Esophagus squamous epithelium (tissue), 5 donors: ENCODE measurements at regions not wholly inside any gene's neighbourhood (a gene's known extent, or its start where the extent isn't known, plus 50 kb on each side); places are given as distances from the start of the nearest gene placed in this dataset.

Experiments
- DNase-seq: peaks from one replicate; lab custom pipeline; 2025; lab: John Stamatoyannopoulos, UW
- H3K27ac ChIP-seq, 4 donors: fragments of 200-600 bp; sonication (generic); one replicate each; pipeline ENCODE4 v1.5.1; 2016 to 2019; ENCODE audit warnings: mild to moderate bottlenecking in 1 of 4
- H3K27me3 ChIP-seq, 4 donors: fragments of 200-600 bp; sonication (generic); 1 replicate in 3 of 4; 2 replicates in 1 of 4; pipeline versions ENCODE4 v1.5.1 to v1.6.0; 2017 to 2021; ENCODE audit warnings: antibody characterized with exemption in 1 of 4
- H3K36me3 ChIP-seq, 3 donors: fragments of 200-600 bp; sonication (generic); one replicate each; pipeline ENCODE4 v1.5.1; 2016 to 2019
- H3K4me1 ChIP-seq, 3 donors: fragments of 200-600 bp; sonication (generic); one replicate each; pipeline ENCODE4 v1.5.1; 2017 to 2019
- H3K4me3 ChIP-seq, 4 donors: fragments of 200-600 bp; sonication (generic); 1 replicate in 3 of 4; 2 replicates in 1 of 4; pipeline ENCODE4 v1.5.1; 2016 to 2019; ENCODE audit warnings: mild to moderate bottlenecking in 2 of 4, moderate library complexity in 1 of 4
- H3K9me3 ChIP-seq, 3 donors: fragments of 200-600 bp; sonication (generic); one replicate each; pipeline ENCODE4 v1.5.1; 2016 to 2019
- CTCF ChIP-seq, 6 experiments: fragments of 450-650 bp in 4 of 6; fragments of 200-600 bp in 2 of 6; sonication (generic) in 2 of 6; IDR thresholded peaks; one replicate each; pipeline ENCODE4 v1.5.1; 2016 to 2019; ENCODE audit warnings: antibody characterized with exemption in 6 of 6, mild to moderate bottlenecking in 4 of 6, moderate library complexity in 4 of 6
- POLR2A ChIP-seq, 4 donors: fragments of 450-650 bp; IDR thresholded peaks; one replicate each; pipeline ENCODE4 v1.6.1; 2017; ENCODE audit warnings: antibody characterized with exemption in 4 of 4, mild to moderate bottlenecking in 4 of 4, moderate library complexity in 3 of 4
- WGBS, 2 donors: methylation state at CpG; one replicate each; pipeline ENCODE4 v1.1.5; 2018; 5-methylcytosine and 5-hydroxymethylcytosine counted together
- intact Hi-C: fragments of 100-400 bp; cut with DNase I; formaldehyde crosslinking; loops from one replicate; pipeline ENCODE4 v1.15.0; 2022
- donor health status: DM: yes; HTN: yes; CAD: no.

GRCh38 chr13:44243198-44243857 lies 130.3 kb upstream of the SERP2 start:
- Histone ChIP-seq H3K4me3 (no peak overlapping the region), H3K27me3 (no peaks in the 10 kb centered on the region), H3K27ac (peak overlapping the region in 2 of 4 donors; percentile 44 to 57), H3K4me1 (peaks cover 0 to 8% (median 8%) of the 10 kb centered on the region in 3 donors), H3K36me3 (no peaks in the 10 kb centered on the region), H3K9me3 (no peaks in the 10 kb centered on the region)
- intact Hi-C loops: no loop called here
- 43 to 52% methylated on average over 10 to 11 of the region's 11 CpGs for WGBS, 2 donors
- TF ChIP-seq CTCF (IDR thresholded peaks at IDR 0.05) (peak in 4 of 6 experiments; percentile 21 to 35 (median 28)), POLR2A (IDR thresholded peaks at IDR 0.05) (no peak)
- DNase-seq: no peak

DNA sequence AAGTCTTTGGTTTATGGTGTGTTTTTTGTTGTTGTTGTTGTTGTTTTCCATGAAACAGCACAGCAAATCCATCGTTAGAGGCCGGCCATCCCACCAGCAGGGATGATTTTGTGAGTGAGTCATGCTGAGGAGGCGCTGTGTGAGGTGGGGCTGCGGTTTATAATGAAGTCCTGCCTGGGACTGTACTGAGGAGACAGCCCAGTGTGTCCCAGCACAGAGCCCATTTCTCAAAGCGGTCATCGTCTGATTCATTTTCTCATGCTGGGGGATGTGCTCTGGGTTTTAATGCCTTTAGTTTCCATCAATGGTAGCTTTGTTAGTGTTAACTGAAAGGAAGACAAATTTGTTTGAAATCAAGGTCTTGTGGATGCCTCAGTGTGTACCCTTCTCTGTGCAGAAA lies 129.3 kb upstream of the SERP2 start:
- Histone ChIP-seq H3K36me3 (no peaks in the 10 kb centered on the region), H3K27me3 (no peaks in the 10 kb centered on the region), H3K4me3 (no peak overlapping the region), H3K4me1 (peaks cover 0 to 7% (median 3%) of the 10 kb centered on the region in 3 donors), H3K9me3 (no peaks in the 10 kb centered on the region), H3K27ac (no peak overlapping the region)
- 74 to 78% methylated on average over 4 to 6 of the region's 6 CpGs for WGBS, 2 donors
- DNase-seq: no peak
- intact Hi-C loops: no loop called here
- TF ChIP-seq POLR2A (IDR thresholded peaks at IDR 0.05) (no peak), CTCF (IDR thresholded peaks at IDR 0.05) (no peak)

DNA sequence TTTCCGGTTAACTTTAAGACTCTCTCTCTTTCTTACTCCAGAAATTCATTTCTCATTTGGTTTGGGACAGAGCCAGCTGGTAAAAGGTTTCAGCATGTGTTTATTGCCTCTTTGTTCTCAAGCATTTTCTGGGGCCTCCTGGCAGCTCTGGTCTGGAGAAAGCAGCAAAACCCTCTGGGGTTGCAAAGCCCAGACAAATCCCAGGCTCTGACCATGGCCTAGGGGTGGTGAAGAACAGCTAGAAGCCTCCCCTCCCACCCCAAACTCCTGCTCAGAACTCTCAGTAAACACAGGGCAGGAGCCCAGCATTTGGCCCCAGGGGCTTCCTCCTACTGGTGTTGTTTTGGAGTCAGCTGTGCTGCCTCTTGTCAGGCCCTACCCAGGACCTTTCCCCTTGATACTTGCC lies 124.2 kb upstream of the SERP2 start:
- H3K9me3 ChIP-seq: no peaks in the 10 kb centered on the region
- H3K36me3 ChIP-seq: no peaks in the 10 kb centered on the region
- H3K27me3 ChIP-seq: no peaks in the 10 kb centered on the region
- intact Hi-C loops: no loop called here
- WGBS, 2 donors: 12 to 19% methylated on average over 1 of the region's 1 CpG
- peak overlapping the region; percentile 39 to 80 (median 72) for H3K27ac ChIP-seq
- H3K4me3 ChIP-seq: no peak overlapping the region
- H3K4me1 ChIP-seq: peaks cover 0 to 11% (median 8%) of the 10 kb centered on the region in 3 donors
- TF ChIP-seq POLR2A (IDR thresholded peaks at IDR 0.05): no peak
- no peak for TF ChIP-seq CTCF (IDR thresholded peaks at IDR 0.05)
- DNase-seq: no peak

- no peak for DNase-seq
- Histone ChIP-seq H3K9me3 (no peaks in the 10 kb centered on the region), H3K4me1 (peaks cover 0 to 11% (median 8%) of the 10 kb centered on the region in 3 donors), H3K27ac (no peak overlapping the region), H3K27me3 (no peaks in the 10 kb centered on the region), H3K36me3 (no peaks in the 10 kb centered on the region), H3K4me3 (no peak overlapping the region)
- WGBS, 2 donors: 66 to 83% methylated on average over 3 of the region's 3 CpGs
- intact Hi-C loops: no loop called here
- TF ChIP-seq POLR2A (IDR thresholded peaks at IDR 0.05): no peak
- TF ChIP-seq CTCF (IDR thresholded peaks at IDR 0.05): no peak
These were observed 120.7 kb upstream of the SERP2 start for GRCh38 chr13:44252938-44253337.

GRCh38 chr13:44255771-44256364 lies 117.8 kb upstream of the SERP2 start:
- DNase-seq: no peak
- intact Hi-C loops: no loop called here
- H3K27ac ChIP-seq: no peak overlapping the region
- H3K9me3 ChIP-seq: no peaks in the 10 kb centered on the region
- H3K4me1 ChIP-seq: no peaks in the 10 kb centered on the region
- H3K27me3 ChIP-seq: no peaks in the 10 kb centered on the region
- 90 to 95% methylated on average over 3 to 4 of the region's 5 CpGs for WGBS, 2 donors
- TF ChIP-seq CTCF (IDR thresholded peaks at IDR 0.05) (no peak), POLR2A (IDR thresholded peaks at IDR 0.05) (no peak)
- no peak overlapping the region for H3K4me3 ChIP-seq
- no peaks in the 10 kb centered on the region for H3K36me3 ChIP-seq
